ENCODE measurements at regions not wholly inside any gene's neighbourhood (a gene's known extent, or its start where the extent isn't known, plus 50 kb on each side); places are given as distances from the start of the nearest gene placed in this dataset.

DNA sequence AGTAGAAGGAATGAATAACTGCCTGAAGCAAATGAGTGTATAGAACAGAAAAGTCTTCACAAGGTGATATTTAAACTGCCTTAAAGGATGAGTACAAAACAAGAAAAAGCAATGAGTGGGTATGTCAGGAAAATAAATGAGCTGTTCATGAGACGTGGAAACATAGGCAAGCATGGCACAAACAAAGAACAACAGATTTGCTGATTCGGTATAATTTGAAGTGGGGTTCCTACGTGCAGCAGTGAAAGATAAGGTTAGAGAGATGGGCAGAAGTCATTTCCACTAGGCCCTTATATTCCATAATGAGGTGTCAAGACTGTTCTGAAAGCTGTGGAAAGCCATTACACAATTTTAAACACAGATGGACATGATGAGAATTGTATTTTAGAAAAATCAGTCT is 506.6 kb downstream of the KLHL13 start:
- no TSS peak for BruUV-seq (replicated peaks)
- H3K36me3 ChIP-seq (replicated peaks in 1 of 2; ENCODE audit: control insufficient read depth in 1 of 2, insufficient read depth in 2 of 2, low read length in 2 of 2), result no peaks in the 10 kb centered on the region
- no peak overlapping the region for H2AFZ ChIP-seq (ENCODE audit: low read length)
- no peaks in the 10 kb centered on the region for H3K9me3 ChIP-seq (ENCODE audit: low read length)
- intact Hi-C loops (cut with micrococcal nuclease; ENCODE audit: unreplicated experiment), result no loop called here
- no peak overlapping the region for H3K9ac ChIP-seq (ENCODE audit: insufficient read depth, low read depth, low read length)
- ATAC-seq, result no peak
- H3K4me3 ChIP-seq (replicated peaks in 1 of 3; ENCODE audit: insufficient read depth in 1 of 3, low read depth in 2 of 3, low read length in 3 of 3), result no peak overlapping the region
- H3K79me2 ChIP-seq (ENCODE audit: insufficient read depth, low read length), result no peaks in the 10 kb centered on the region
- no peaks in the 10 kb centered on the region for H3K4me1 ChIP-seq (ENCODE audit: insufficient read depth, low read length)
- POLR2A ChIA-PET, result no interaction called here
- FAIRE-seq, result no peak
- no peaks in the 10 kb centered on the region for H3K27me3 ChIP-seq (ENCODE audit: control insufficient read depth in 1 of 2, insufficient read depth in 2 of 2, low read length in 2 of 2)
- no peak for TF ChIP-seq SRSF9 (IDR thresholded peaks at IDR 0.05; ENCODE audit: borderline replicate concordance, insufficient read depth, low read depth, low read length, poor library complexity, severe bottlenecking)
- no peak for TF ChIP-seq ZNF253 (CRISPR knock-in tag; IDR thresholded peaks at IDR 0.05; ENCODE audit: borderline replicate concordance)
- TF ChIP-seq, protein P1, sequence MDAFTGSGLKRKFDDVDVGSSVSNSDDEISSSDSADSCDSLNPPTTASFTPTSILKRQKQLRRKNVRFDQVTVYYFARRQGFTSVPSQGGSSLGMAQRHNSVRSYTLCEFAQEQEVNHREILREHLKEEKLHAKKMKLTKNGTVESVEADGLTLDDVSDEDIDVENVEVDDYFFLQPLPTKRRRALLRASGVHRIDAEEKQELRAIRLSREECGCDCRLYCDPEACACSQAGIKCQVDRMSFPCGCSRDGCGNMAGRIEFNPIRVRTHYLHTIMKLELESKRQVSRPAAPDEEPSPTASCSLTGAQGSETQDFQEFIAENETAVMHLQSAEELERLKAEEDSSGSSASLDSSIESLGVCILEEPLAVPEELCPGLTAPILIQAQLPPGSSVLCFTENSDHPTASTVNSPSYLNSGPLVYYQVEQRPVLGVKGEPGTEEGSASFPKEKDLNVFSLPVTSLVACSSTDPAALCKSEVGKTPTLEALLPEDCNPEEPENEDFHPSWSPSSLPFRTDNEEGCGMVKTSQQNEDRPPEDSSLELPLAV (CRISPR knock-in tag; conservative IDR thresholded peaks at IDR 0.05; ENCODE audit: low read depth), result no peak
- TF ChIP-seq RAD21 (CRISPR knock-in tag; IDR thresholded peaks at IDR 0.05), result no peak
- TF ChIP-seq, protein P2, sequence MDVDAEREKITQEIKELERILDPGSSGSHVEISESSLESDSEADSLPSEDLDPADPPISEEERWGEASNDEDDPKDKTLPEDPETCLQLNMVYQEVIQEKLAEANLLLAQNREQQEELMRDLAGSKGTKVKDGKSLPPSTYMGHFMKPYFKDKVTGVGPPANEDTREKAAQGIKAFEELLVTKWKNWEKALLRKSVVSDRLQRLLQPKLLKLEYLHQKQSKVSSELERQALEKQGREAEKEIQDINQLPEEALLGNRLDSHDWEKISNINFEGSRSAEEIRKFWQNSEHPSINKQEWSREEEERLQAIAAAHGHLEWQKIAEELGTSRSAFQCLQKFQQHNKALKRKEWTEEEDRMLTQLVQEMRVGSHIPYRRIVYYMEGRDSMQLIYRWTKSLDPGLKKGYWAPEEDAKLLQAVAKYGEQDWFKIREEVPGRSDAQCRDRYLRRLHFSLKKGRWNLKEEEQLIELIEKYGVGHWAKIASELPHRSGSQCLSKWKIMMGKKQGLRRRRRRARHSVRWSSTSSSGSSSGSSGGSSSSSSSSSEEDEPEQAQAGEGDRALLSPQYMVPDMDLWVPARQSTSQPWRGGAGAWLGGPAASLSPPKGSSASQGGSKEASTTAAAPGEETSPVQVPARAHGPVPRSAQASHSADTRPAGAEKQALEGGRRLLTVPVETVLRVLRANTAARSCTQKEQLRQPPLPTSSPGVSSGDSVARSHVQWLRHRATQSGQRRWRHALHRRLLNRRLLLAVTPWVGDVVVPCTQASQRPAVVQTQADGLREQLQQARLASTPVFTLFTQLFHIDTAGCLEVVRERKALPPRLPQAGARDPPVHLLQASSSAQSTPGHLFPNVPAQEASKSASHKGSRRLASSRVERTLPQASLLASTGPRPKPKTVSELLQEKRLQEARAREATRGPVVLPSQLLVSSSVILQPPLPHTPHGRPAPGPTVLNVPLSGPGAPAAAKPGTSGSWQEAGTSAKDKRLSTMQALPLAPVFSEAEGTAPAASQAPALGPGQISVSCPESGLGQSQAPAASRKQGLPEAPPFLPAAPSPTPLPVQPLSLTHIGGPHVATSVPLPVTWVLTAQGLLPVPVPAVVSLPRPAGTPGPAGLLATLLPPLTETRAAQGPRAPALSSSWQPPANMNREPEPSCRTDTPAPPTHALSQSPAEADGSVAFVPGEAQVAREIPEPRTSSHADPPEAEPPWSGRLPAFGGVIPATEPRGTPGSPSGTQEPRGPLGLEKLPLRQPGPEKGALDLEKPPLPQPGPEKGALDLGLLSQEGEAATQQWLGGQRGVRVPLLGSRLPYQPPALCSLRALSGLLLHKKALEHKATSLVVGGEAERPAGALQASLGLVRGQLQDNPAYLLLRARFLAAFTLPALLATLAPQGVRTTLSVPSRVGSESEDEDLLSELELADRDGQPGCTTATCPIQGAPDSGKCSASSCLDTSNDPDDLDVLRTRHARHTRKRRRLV (CRISPR knock-in tag; IDR thresholded peaks at IDR 0.05), result no peak
- peak; percentile 43 to 71; a peak in 2 of 4 replicates for TF ChIP-seq MAFK (conservative IDR thresholded peaks at IDR 0.05 in 1 of 2, IDR thresholded peaks at IDR 0.05 in 1 of 2; ENCODE audit: low read length in 2 of 2)
- peak; percentile 55 for TF ChIP-seq MAFF (IDR thresholded peaks at IDR 0.05; ENCODE audit: low read depth, low read length)
- WGBS (ENCODE audit: low lambda C conversion rate), result 3% methylated on average over 3 of the region's 3 CpGs
- no peak overlapping the region for H3K4me2 ChIP-seq (ENCODE audit: low read depth, low read length)
- CTCF ChIA-PET (ENCODE audit: low intra/inter-chr PET ratio, low total read pairs), result no interaction called here
- H3K27ac ChIP-seq (ENCODE audit: extremely low read length, insufficient read depth, low read length), result no peak overlapping the region
- in situ Hi-C loops (cut with HindIII; ENCODE audit: extremely low pct_ligation_motif_present, low pct_unique_long_range_greater_than_20kb), result no loop called here
- no peaks in the 10 kb centered on the region for H4K20me1 ChIP-seq (ENCODE audit: insufficient read depth, low read length)
- no peak for DNase-seq (ENCODE audit: low spot score)

All from HepG2 (cell line).